WERI-Rb-1 (cell line): ENCODE measurements at regions not wholly inside any gene's neighbourhood (a gene's known extent, or its start where the extent isn't known, plus 50 kb on each side); places are given as distances from the start of the nearest gene placed in this dataset.
A peak's percentile ranks its signal among the peaks of the same experiment; 100 is the strongest.
"Not testable (repeated sequence)": the region's sequence is repeated elsewhere in the genome, so short reads cannot be mapped to it uniquely, and the experiment has no call there.

Experiments used
- DNase-seq: peaks from one replicate; pipeline ENCODE4 v3.0.0-alpha.2; 2020
- H3K27ac ChIP-seq: fragments of 250-450 bp; sonication (Bioruptor Pico); 2 replicates; pipeline ENCODE4 v1.5.1; 2020; ENCODE audit warnings: mild to moderate bottlenecking, moderate library complexity
- H3K27me3 ChIP-seq: fragments of 250-450 bp; sonication (Bioruptor Pico); 2 replicates; pipeline ENCODE4 v1.5.1; 2021; ENCODE audit warnings: mild to moderate bottlenecking, low read depth, moderate library complexity; ENCODE audit not compliant: insufficient read depth, severe bottlenecking
- H3K36me3 ChIP-seq: fragments of 250-450 bp; sonication (Bioruptor Pico); 2 replicates; pipeline ENCODE4 v1.5.1; 2020; ENCODE audit warnings: mild to moderate bottlenecking, moderate library complexity
- H3K4me3 ChIP-seq: 2 replicates; pipeline ENCODE4 v1.5.1; 2011; ENCODE audit warnings: low read depth, mild to moderate bottlenecking, control low read depth, low read length
- H3K9me3 ChIP-seq: fragments of 250-450 bp; sonication (Bioruptor Pico); 2 replicates; pipeline ENCODE4 v1.5.1; 2021; ENCODE audit warnings: mild to moderate bottlenecking, moderate library complexity; ENCODE audit not compliant: severe bottlenecking
- TF ChIP-seq, protein P1 (sequence below): IDR thresholded peaks from 2 replicates; pipeline ENCODE4 v1.5.1; 2011; ENCODE audit warnings: low read depth, mild to moderate bottlenecking, control low read depth, inconsistent platforms, low read length

DNA sequence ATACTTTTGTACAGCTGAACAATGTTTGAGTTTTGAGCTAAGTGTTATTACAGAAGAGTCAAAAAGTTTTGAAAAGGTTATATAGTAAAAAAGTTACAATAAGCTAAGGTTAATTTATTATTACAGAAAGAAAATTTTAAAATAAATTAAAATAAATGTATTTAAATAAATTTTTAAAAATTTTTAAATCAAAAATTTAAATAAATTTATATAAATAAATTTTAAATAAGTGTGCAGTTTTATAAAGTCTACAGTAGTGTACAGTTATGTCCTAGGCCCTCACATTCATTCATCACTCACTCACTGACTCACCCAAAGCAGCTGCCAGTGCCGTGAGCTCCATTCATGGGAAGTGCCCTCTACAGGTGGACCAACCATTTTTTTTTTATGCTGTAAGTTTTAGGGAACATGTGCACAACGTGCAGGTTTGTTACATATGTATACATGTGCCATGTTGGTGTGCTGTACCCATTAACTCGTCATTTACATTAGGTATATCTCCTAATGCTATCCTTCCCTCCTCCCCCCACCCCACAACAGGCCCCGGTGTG, 462.9 kb upstream of the ZMIZ1 start:
- H3K27me3 ChIP-seq, result no peaks in the 10 kb centered on the region
- TF ChIP-seq, protein P1, sequence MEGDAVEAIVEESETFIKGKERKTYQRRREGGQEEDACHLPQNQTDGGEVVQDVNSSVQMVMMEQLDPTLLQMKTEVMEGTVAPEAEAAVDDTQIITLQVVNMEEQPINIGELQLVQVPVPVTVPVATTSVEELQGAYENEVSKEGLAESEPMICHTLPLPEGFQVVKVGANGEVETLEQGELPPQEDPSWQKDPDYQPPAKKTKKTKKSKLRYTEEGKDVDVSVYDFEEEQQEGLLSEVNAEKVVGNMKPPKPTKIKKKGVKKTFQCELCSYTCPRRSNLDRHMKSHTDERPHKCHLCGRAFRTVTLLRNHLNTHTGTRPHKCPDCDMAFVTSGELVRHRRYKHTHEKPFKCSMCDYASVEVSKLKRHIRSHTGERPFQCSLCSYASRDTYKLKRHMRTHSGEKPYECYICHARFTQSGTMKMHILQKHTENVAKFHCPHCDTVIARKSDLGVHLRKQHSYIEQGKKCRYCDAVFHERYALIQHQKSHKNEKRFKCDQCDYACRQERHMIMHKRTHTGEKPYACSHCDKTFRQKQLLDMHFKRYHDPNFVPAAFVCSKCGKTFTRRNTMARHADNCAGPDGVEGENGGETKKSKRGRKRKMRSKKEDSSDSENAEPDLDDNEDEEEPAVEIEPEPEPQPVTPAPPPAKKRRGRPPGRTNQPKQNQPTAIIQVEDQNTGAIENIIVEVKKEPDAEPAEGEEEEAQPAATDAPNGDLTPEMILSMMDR, result peak; percentile 15; the same call in 1 of the 2 replicates
- no peak overlapping the region for H3K27ac ChIP-seq
- no peak for DNase-seq
- H3K4me3 ChIP-seq, result no peak overlapping the region
- H3K9me3 ChIP-seq, result peaks cover 6% of the 10 kb centered on the region
- no peaks in the 10 kb centered on the region for H3K36me3 ChIP-seq

DNA sequence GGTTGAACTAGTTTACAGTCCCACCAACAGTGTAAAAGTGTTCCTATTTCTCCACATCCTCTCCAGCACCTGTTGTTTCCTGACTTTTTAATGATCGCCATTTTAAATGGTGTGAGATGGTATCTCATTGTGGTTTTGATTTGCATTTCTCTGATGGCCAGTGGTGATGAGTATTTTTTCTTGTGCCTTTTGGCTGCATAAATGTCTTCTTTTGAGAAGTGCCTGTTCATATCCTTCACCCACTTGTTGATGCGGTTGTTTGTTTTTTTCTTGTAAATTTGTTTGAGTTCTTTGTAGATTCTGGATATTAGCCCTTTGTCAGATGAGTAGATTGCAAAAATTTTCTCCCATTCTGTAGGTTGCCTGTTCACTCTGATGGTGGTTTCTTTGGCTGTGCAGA, 462.0 kb upstream of the ZMIZ1 start:
- H3K27ac ChIP-seq, DNase-seq, H3K9me3 ChIP-seq, H3K4me3 ChIP-seq, H3K36me3 ChIP-seq, H3K27me3 ChIP-seq: not testable (repeated sequence)

DNA sequence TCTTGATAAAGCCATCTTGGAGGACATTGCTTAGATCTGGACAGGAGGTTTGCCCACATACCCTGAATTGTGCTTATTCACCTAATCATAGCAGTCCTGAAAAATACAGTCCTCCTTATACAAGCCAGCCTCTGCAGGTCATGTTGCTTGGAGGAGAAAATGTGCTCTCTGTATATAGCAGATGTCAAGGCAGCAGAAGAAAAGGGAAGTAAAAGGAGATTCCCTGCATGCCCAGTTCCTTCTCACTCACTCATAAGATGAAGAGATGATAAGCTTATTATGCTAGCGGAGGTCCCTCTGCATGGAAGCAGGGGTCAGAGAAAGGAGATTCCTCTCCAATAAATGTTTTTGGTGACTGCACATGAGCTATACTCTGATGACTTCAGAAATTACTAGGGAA, 458.8 kb upstream of the ZMIZ1 start:
- TF ChIP-seq, protein P1, result no peak
- Histone ChIP-seq H3K27ac (no peak overlapping the region), H3K36me3 (no peaks in the 10 kb centered on the region), H3K9me3 (peaks cover 6% of the 10 kb centered on the region), H3K4me3 (no peak overlapping the region), H3K27me3 (no peaks in the 10 kb centered on the region)
- no peak for DNase-seq

DNA sequence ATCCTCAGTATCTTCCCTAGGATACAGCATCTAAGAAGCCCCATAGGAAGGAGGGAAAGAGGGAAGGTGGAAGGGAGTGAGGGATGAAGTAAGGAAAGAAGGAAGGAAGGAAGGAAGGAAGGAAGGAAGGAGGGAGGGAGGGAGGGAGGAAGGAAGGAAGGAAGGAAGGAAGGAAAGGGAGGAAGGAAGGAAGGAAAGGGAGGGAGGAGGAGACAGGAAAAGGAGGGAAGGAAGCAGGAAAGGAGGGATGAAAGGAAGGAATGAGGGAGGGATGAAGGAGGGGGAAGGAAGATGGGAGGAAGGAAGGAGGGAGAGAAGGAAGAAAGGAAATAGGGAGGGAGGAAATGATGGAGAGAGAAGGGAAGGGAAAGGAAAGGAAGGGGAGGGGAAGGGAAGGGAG, 455.6 kb upstream of the ZMIZ1 start:
- H3K36me3 ChIP-seq, result no peaks in the 10 kb centered on the region
- TF ChIP-seq, protein P1, result no peak
- no peaks in the 10 kb centered on the region for H3K27me3 ChIP-seq
- H3K4me3 ChIP-seq, result no peak overlapping the region
- no peak for DNase-seq
- H3K9me3 ChIP-seq, result peaks cover 6% of the 10 kb centered on the region
- no peak overlapping the region for H3K27ac ChIP-seq

DNA sequence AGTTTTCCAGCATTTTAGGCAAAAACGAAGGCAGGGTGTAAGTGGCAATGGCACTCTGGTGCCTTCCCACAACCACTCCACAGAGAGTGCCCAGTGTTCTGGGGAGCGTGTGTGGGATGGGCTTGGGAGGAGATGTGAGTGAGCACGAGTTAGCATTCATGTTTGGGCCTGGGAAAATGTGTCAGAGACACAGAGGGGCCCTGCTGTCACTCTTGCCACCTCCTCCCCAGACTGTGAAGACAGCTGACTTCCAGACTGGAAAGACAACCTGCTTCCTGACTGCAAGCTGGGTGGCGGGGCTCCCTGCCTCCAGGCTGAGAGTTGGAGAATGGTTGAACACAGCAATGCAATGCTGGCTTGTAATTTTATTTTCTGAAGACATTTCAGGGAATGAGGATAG, 454.5 kb upstream of the ZMIZ1 start:
- no peak for DNase-seq
- Histone ChIP-seq H3K27ac (no peak overlapping the region), H3K27me3 (no peaks in the 10 kb centered on the region), H3K36me3 (no peaks in the 10 kb centered on the region), H3K9me3 (peaks cover 2% of the 10 kb centered on the region), H3K4me3 (no peak overlapping the region)
- TF ChIP-seq, protein P1, result no peak

DNA sequence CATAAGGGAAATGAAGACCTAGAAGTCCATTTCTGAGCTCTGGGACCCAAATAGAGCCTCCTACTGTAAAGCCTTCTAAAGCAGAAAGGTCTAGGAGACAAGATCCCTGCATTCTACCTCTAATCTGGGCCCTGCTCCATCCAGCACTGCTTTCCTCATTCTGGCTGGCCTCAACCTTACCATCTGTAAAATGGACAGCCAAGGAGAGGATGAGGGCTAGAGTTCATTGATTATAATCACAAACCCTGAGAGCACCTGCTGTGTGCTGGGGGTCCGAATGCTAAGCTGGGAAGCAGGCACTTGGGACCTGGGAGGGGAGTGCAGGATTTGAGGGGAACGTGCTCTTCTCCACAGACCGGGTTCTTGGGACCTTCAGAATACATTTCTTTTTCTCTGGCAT, 454.0 kb upstream of the ZMIZ1 start:
- Histone ChIP-seq H3K36me3 (no peaks in the 10 kb centered on the region), H3K4me3 (no peak overlapping the region), H3K27me3 (no peaks in the 10 kb centered on the region), H3K27ac (no peak overlapping the region), H3K9me3 (no peaks in the 10 kb centered on the region)
- no peak for DNase-seq
- TF ChIP-seq, protein P1, result no peak
